ENCODE measurements at regions not wholly inside any gene's neighbourhood (a gene's known extent, or its start where the extent isn't known, plus 50 kb on each side); places are given as distances from the start of the nearest gene placed in this dataset.

- no peak for DNase-seq (ENCODE audit: low spot score)
These were observed 1405.6 kb upstream of the TENM4 start for GRCh38 chr11:80846442-80846841.

GRCh38 chr11:80844110-80844819 lies 1403.4 kb upstream of the TENM4 start:
- DNase-seq (ENCODE audit: low spot score), result no peak

GRCh38 chr11:80843266-80843974 lies 1402.6 kb upstream of the TENM4 start:
- no peak for DNase-seq (ENCODE audit: low spot score)

- DNase-seq (ENCODE audit: low spot score), result no peak
These were observed 1401.4 kb upstream of the TENM4 start for GRCh38 chr11:80842246-80842645.

- no peak for DNase-seq (ENCODE audit: low spot score)
These were observed 1400.8 kb upstream of the TENM4 start for GRCh38 chr11:80841675-80842074.

- no peak for DNase-seq (ENCODE audit: low spot score)
These were observed 1397.3 kb upstream of the TENM4 start for GRCh38 chr11:80838153-80838552.

GRCh38 chr11:80837051-80837450 lies 1396.2 kb upstream of the TENM4 start:
- DNase-seq (ENCODE audit: low spot score), result no peak

GRCh38 chr11:80831374-80831773 lies 1390.5 kb upstream of the TENM4 start:
- no peak for DNase-seq (ENCODE audit: low spot score)

- DNase-seq (ENCODE audit: low spot score), result no peak
These were observed 1387.0 kb upstream of the TENM4 start for GRCh38 chr11:80827781-80828180.

- DNase-seq (ENCODE audit: low spot score), result no peak
These were observed 1386.0 kb upstream of the TENM4 start for GRCh38 chr11:80826808-80827207.

- no peak for DNase-seq (ENCODE audit: low spot score)
These were observed 1381.5 kb upstream of the TENM4 start for GRCh38 chr11:80822308-80822707.

- DNase-seq (ENCODE audit: low spot score), result no peak
These were observed 1378.4 kb upstream of the TENM4 start for GRCh38 chr11:80819271-80819670.

- DNase-seq (ENCODE audit: low spot score), result no peak
These were observed 1376.1 kb upstream of the TENM4 start for GRCh38 chr11:80816966-80817365.

- DNase-seq (ENCODE audit: low spot score), result no peak
These were observed 1375.6 kb upstream of the TENM4 start for GRCh38 chr11:80816454-80816847.

GRCh38 chr11:80815752-80816453 lies 1375.1 kb upstream of the TENM4 start:
- DNase-seq (ENCODE audit: low spot score), result no peak

GRCh38 chr11:80814813-80815212 lies 1374.0 kb upstream of the TENM4 start:
- no peak for DNase-seq (ENCODE audit: low spot score)

- no peak for DNase-seq (ENCODE audit: low spot score)
These were observed 1369.9 kb upstream of the TENM4 start for GRCh38 chr11:80810695-80811094.

- no peak for DNase-seq (ENCODE audit: low spot score)
These were observed 1357.3 kb upstream of the TENM4 start for GRCh38 chr11:80798174-80798573.

GRCh38 chr11:80783561-80783960 lies 1342.7 kb upstream of the TENM4 start:
- DNase-seq (ENCODE audit: low spot score), result no peak

GRCh38 chr11:80782135-80782885 lies 1341.5 kb upstream of the TENM4 start:
- no peak for DNase-seq (ENCODE audit: low spot score)

GRCh38 chr11:80779905-80780605 lies 1339.2 kb upstream of the TENM4 start:
- DNase-seq (ENCODE audit: low spot score), result no peak

GRCh38 chr11:80778941-80779340 lies 1338.1 kb upstream of the TENM4 start:
- no peak for DNase-seq (ENCODE audit: low spot score)
